Bronchial epithelial cell (primary cell): ENCODE measurements at regions not wholly inside any gene's neighbourhood (a gene's known extent, or its start where the extent isn't known, plus 50 kb on each side); places are given as distances from the start of the nearest gene placed in this dataset.

Experiments
- DNase-seq: peaks from one replicate; pipeline ENCODE4 v3.0.0-alpha.2; 2010; ENCODE audit warnings: low read depth
- FAIRE-seq: peaks from 2 replicates; lab custom pipeline; 2011; peaks lifted over from hg19 to GRCh38; lab: Jason Lieb, UNC
- H3K27me3 ChIP-seq: 2 replicates; pipeline ENCODE4 v1.5.1; 2011; ENCODE audit warnings: low read length; ENCODE audit not compliant: control insufficient read depth, insufficient read depth
- H3K36me3 ChIP-seq: 2 replicates; pipeline ENCODE4 v1.5.1; 2011; ENCODE audit warnings: low read length; ENCODE audit not compliant: control insufficient read depth, insufficient read depth
- H3K4me3 ChIP-seq: 2 replicates; pipeline ENCODE4 v1.5.1; 2011; ENCODE audit warnings: mild to moderate bottlenecking, low read depth, low read length, control low read depth
- CTCF ChIP-seq: IDR thresholded peaks from 2 replicates; pipeline ENCODE4 v1.5.1; 2011; ENCODE audit warnings: mild to moderate bottlenecking, moderate library complexity, low read length, control low read depth, inconsistent platforms; ENCODE audit not compliant: insufficient read depth, severe bottlenecking

DNA sequence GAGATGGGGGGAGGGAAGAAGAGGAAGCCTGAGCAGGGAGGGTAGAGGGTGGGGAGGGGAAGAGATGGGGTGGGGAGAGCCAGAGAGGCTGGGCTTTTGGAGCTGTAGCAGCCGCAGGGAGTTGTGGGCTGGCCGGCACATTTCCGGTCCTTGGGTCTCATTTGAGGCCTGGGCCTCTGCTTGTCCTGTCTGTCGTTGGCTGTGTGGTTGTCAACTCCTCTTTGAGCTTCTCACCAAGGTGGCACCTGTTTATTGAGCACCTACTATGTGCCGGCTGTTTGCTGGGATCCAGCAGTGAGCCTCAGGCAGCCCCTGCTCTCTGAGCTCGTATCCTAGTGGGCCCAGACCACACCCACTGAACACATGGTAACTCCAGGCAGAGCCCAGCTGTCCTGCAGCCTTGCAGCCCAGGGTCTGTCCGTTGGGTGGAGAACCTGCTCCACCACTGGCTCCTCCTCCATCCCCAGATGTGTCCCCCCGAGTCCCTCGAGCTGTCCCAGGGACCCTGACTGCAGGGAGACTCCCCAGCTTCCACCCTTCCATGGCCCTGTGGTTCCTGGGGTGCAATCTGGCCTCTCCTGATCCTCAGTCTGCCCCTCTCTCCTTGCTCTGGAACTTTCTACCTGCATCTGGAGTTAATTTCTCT, 164.9 kb downstream of the IRF8 start:
- FAIRE-seq: no peak

DNA sequence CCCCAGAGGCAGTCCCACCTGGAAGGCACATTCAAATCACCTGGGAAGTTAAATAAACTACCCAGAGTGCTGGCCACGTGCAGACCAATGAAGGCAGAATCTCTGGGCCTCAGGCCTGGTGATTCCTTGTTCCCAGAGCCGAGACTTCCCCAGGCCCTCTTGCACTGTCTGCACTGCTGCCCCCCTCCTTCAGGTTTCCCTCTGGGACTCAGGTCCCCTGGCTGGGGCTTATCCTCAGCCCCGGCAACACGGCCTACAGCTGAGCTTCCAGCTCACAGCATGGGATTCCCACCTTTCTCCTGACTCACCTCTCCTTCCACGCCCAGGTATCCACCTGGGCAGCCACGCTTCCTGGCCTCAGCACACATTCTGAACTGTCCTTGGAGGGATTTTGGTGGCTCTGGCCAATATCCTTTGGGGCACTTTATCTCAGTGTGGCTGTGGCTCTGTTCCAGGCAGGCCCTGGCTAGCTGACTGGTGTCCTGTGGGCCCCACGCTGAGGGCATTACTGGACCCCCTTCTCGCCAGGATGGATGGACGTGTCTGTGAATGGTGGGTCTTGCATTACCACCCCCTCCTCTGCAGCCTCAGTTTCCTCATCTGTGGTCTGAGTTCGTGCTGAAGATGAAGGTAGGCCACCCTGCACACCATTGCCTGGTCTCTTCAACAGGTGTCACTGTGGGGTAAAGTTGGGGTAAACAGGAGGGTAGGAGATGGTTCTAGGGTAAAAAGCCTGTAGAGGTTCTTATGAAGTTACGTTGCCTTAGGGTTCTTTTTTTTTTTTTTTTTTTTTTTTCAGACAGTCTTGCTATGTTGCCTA, 165.7 kb downstream of the IRF8 start:
- no peaks in the 10 kb centered on the region for H3K36me3 ChIP-seq
- no peak for TF ChIP-seq CTCF
- FAIRE-seq (no peak), DNase-seq (no peak)
- no peak overlapping the region for H3K4me3 ChIP-seq
- no peaks in the 10 kb centered on the region for H3K27me3 ChIP-seq

More for the DNA sequence above, 164.9 kb downstream of the IRF8 start:
- Histone ChIP-seq H3K36me3 (no peaks in the 10 kb centered on the region), H3K4me3 (no peak overlapping the region), H3K27me3 (no peaks in the 10 kb centered on the region)
- TF ChIP-seq CTCF: no peak
- no peak for DNase-seq

- DNase-seq (no peak), FAIRE-seq (no peak)
- Histone ChIP-seq H3K36me3 (no peaks in the 10 kb centered on the region), H3K27me3 (no peaks in the 10 kb centered on the region), H3K4me3 (no peak overlapping the region)
- no peak for TF ChIP-seq CTCF
Measured at GRCh38 chr16:86065711-86066110, 166.7 kb downstream of the IRF8 start.

GRCh38 chr16:86066811-86067210, 167.8 kb downstream of the IRF8 start:
- no peaks in the 10 kb centered on the region for H3K36me3 ChIP-seq
- DNase-seq (no peak), FAIRE-seq (no peak)
- no peak for TF ChIP-seq CTCF
- H3K27me3 ChIP-seq: no peaks in the 10 kb centered on the region
- H3K4me3 ChIP-seq: no peak overlapping the region

GRCh38 chr16:86067516-86067915, 168.6 kb downstream of the IRF8 start:
- FAIRE-seq (no peak), DNase-seq (no peak)
- Histone ChIP-seq H3K27me3 (no peaks in the 10 kb centered on the region), H3K4me3 (no peak overlapping the region), H3K36me3 (no peaks in the 10 kb centered on the region)
- no peak for TF ChIP-seq CTCF
